Neural cell (in vitro differentiated cells): ENCODE measurements at regions not wholly inside any gene's neighbourhood (a gene's known extent, or its start where the extent isn't known, plus 50 kb on each side); places are given as distances from the start of the nearest gene placed in this dataset.

ENCODE experiments used
- EP300 ChIP-seq: fragments of 450-650 bp; conservative IDR thresholded peaks from 2 replicates; pipeline ENCODE4 v1.6.1; 2014; ENCODE audit warnings: antibody characterized with exemption, mild to moderate bottlenecking, moderate library complexity; ENCODE audit not compliant: poor library complexity, severe bottlenecking
- EZH2 ChIP-seq: fragments of 200-600, 300-800 bp; shearing (Covaris generic), sonication (generic); IDR thresholded peaks from 2 replicates; pipeline ENCODE4 v1.6.1; 2014; ENCODE audit warnings: antibody characterized with exemption, low read length, borderline replicate concordance, mild to moderate bottlenecking; ENCODE audit not compliant: insufficient read depth, poor library complexity, severe bottlenecking
- MXI1 ChIP-seq: fragments of 450-650 bp; conservative IDR thresholded peaks from 2 replicates; pipeline ENCODE4 v1.6.1; 2014; ENCODE audit warnings: antibody characterized with exemption, mild to moderate bottlenecking; ENCODE audit not compliant: poor library complexity, severe bottlenecking
- POLR2AphosphoS5 ChIP-seq: IDR thresholded peaks from 2 replicates; pipeline ENCODE4 v1.6.1; 2012
- RAD21 ChIP-seq: fragments of 450-650 bp; conservative IDR thresholded peaks from 2 replicates; pipeline ENCODE4 v1.6.1; 2014; ENCODE audit warnings: antibody characterized with exemption, mild to moderate bottlenecking, moderate library complexity
- SMC3 ChIP-seq: fragments of 450-650 bp; conservative IDR thresholded peaks from 2 replicates; pipeline ENCODE4 v1.6.1; 2014; ENCODE audit warnings: antibody characterized with exemption, mild to moderate bottlenecking, moderate library complexity; ENCODE audit not compliant: poor library complexity
- TAF1 ChIP-seq: IDR thresholded peaks from 2 replicates; pipeline ENCODE4 v1.6.1; 2012; ENCODE audit warnings: low read depth
- TF ChIP-seq, protein P1 (sequence below): fragments of 450-650 bp; IDR thresholded peaks from 2 replicates; pipeline ENCODE4 v1.5.1; 2014; ENCODE audit warnings: antibody characterized with exemption, mild to moderate bottlenecking, moderate library complexity; ENCODE audit not compliant: poor library complexity, severe bottlenecking
- TF ChIP-seq, protein P2 (sequence below): IDR thresholded peaks from 2 replicates; pipeline ENCODE4 v1.6.1; 2012; ENCODE audit warnings: borderline replicate concordance

DNA sequence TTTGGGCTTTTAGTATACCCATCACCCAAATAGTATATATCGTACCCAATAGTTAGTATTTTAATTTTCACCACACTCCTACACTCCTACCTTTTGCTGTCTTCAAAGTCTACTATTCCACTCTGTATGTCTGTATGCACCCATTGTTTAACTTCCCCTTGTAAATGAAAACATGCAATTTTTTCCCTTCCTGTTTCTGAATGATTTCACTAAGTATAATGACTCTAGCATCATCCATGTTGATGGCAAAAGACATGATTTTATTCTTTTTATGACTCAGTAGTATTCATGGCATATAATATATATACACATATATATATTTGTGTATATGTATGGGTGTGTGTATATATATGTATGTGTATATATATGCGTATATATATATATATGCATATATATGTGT, 63.1 kb upstream of the FAM174A start:
- TF ChIP-seq, protein P1, sequence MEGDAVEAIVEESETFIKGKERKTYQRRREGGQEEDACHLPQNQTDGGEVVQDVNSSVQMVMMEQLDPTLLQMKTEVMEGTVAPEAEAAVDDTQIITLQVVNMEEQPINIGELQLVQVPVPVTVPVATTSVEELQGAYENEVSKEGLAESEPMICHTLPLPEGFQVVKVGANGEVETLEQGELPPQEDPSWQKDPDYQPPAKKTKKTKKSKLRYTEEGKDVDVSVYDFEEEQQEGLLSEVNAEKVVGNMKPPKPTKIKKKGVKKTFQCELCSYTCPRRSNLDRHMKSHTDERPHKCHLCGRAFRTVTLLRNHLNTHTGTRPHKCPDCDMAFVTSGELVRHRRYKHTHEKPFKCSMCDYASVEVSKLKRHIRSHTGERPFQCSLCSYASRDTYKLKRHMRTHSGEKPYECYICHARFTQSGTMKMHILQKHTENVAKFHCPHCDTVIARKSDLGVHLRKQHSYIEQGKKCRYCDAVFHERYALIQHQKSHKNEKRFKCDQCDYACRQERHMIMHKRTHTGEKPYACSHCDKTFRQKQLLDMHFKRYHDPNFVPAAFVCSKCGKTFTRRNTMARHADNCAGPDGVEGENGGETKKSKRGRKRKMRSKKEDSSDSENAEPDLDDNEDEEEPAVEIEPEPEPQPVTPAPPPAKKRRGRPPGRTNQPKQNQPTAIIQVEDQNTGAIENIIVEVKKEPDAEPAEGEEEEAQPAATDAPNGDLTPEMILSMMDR, result no peak
- no peak for TF ChIP-seq EZH2
- TF ChIP-seq TAF1, result no peak
- no peak for TF ChIP-seq POLR2AphosphoS5
- TF ChIP-seq, protein P2, sequence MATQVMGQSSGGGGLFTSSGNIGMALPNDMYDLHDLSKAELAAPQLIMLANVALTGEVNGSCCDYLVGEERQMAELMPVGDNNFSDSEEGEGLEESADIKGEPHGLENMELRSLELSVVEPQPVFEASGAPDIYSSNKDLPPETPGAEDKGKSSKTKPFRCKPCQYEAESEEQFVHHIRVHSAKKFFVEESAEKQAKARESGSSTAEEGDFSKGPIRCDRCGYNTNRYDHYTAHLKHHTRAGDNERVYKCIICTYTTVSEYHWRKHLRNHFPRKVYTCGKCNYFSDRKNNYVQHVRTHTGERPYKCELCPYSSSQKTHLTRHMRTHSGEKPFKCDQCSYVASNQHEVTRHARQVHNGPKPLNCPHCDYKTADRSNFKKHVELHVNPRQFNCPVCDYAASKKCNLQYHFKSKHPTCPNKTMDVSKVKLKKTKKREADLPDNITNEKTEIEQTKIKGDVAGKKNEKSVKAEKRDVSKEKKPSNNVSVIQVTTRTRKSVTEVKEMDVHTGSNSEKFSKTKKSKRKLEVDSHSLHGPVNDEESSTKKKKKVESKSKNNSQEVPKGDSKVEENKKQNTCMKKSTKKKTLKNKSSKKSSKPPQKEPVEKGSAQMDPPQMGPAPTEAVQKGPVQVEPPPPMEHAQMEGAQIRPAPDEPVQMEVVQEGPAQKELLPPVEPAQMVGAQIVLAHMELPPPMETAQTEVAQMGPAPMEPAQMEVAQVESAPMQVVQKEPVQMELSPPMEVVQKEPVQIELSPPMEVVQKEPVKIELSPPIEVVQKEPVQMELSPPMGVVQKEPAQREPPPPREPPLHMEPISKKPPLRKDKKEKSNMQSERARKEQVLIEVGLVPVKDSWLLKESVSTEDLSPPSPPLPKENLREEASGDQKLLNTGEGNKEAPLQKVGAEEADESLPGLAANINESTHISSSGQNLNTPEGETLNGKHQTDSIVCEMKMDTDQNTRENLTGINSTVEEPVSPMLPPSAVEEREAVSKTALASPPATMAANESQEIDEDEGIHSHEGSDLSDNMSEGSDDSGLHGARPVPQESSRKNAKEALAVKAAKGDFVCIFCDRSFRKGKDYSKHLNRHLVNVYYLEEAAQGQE, result no peak
- no peak for TF ChIP-seq MXI1
- TF ChIP-seq SMC3, result no peak
- TF ChIP-seq EP300, result no peak
- TF ChIP-seq RAD21, result no peak
